ENCODE measurements at regions not wholly inside any gene's neighbourhood (a gene's known extent, or its start where the extent isn't known, plus 50 kb on each side); places are given as distances from the start of the nearest gene placed in this dataset.

DNA sequence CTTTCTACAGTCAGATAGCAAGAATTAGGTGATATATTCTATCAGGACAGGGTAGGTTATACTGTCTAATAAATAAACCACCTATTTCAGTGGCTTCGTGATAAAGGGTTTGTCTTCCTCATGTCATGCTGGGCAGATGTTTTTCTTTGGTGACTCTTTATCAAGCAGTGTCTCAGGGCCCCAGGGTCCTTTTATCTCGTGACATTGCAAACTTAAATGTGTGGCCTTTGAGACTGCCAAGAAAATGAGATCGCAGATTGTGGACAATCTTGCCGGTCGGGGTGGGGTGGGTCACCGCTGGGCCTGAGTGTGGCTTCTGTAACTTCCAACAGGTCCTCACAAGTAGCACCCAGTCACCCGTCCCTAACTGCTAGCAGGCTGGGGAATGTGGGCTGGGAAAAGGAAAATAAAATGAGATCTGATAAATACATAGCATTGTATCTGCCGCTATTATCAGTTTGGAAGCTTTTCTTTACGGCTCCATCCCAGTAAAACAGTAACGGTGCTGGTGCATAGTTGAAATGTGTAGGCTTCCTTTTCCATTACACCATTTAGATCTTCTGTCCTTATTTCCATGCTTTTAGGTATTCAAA is 50.5 kb upstream of the BMP6 start:
- dilution Hi-C loops (cut with MboI; ENCODE audit: extremely low pct_ligation_motif_present, low sequenced_read_pairs) (no loop called here), intact Hi-C loops (cut with micrococcal nuclease) (no loop called here)
- peaks cover 3% of the 10 kb centered on the region for H3K4me1 ChIP-seq (ENCODE audit: control insufficient read depth, extremely low read depth, insufficient read depth, low read length)
- CTCF ChIA-PET: interaction anchor here (1.4 kb wide), 1 partner anchor 8 kb away, joined by 3 read pairs; no protein-coding TSS in a partner anchor
- no peaks in the 10 kb centered on the region for H3K9me3 ChIP-seq (replicated peaks; ENCODE audit: control insufficient read depth, insufficient read depth, low read length)
- H3K4me2 ChIP-seq (ENCODE audit: insufficient read depth, low read length): no peak overlapping the region
- H3K27ac ChIP-seq (ENCODE audit: insufficient read depth, low read depth, low read length): no peak overlapping the region
- peaks cover 15 to 25% of the 10 kb centered on the region in 2 experiments for H3K27me3 ChIP-seq (ENCODE audit: control insufficient read depth in 2 of 2, insufficient read depth in 2 of 2, low read length in 2 of 2)
- H3K36me3 ChIP-seq (ENCODE audit: control insufficient read depth in 2 of 2, extremely low read depth in 1 of 2, insufficient read depth in 2 of 2, low read length in 2 of 2): no peaks in the 10 kb centered on the region
- no peak overlapping the region for H3K9ac ChIP-seq (replicated peaks; ENCODE audit: extremely low read depth, insufficient read depth, low read length)
- FAIRE-seq (no peak), DNase-seq (ENCODE audit: low read depth, low spot score) (no peak)
- POLR2A ChIA-PET: no interaction called here
- H3K79me2 ChIP-seq (ENCODE audit: control insufficient read depth, insufficient read depth, low read length): no peaks in the 10 kb centered on the region
- H3K9me1 ChIP-seq (replicated peaks; ENCODE audit: control insufficient read depth, extremely low read depth, insufficient read depth, low read length): no peaks in the 10 kb centered on the region
- H4K20me1 ChIP-seq (replicated peaks; ENCODE audit: control insufficient read depth, extremely low read depth, insufficient read depth, low read length): no peaks in the 10 kb centered on the region
- BruUV-seq (replicated peaks): no TSS peak
- no peak overlapping the region for H2AFZ ChIP-seq (ENCODE audit: low read depth, low read length)
- no peak overlapping the region for H3K4me3 ChIP-seq (replicated peaks in 1 of 3; ENCODE audit: insufficient read depth in 1 of 3, low read depth in 1 of 3, low read length in 3 of 3)
- TF ChIP-seq MYC (IDR thresholded peaks at IDR 0.05; ENCODE audit: low read depth, low read length): no peak
- TF ChIP-seq POLR2A (IDR thresholded peaks at IDR 0.05; ENCODE audit: low read depth, low read length): no peak
- TF ChIP-seq, protein P1, sequence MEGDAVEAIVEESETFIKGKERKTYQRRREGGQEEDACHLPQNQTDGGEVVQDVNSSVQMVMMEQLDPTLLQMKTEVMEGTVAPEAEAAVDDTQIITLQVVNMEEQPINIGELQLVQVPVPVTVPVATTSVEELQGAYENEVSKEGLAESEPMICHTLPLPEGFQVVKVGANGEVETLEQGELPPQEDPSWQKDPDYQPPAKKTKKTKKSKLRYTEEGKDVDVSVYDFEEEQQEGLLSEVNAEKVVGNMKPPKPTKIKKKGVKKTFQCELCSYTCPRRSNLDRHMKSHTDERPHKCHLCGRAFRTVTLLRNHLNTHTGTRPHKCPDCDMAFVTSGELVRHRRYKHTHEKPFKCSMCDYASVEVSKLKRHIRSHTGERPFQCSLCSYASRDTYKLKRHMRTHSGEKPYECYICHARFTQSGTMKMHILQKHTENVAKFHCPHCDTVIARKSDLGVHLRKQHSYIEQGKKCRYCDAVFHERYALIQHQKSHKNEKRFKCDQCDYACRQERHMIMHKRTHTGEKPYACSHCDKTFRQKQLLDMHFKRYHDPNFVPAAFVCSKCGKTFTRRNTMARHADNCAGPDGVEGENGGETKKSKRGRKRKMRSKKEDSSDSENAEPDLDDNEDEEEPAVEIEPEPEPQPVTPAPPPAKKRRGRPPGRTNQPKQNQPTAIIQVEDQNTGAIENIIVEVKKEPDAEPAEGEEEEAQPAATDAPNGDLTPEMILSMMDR (IDR thresholded peaks at IDR 0.05; ENCODE audit: extremely low read depth in 1 of 2, insufficient read depth in 1 of 2, low read depth in 1 of 2, low read length in 2 of 2): no peak
- TF ChIP-seq GATA2 (IDR thresholded peaks at IDR 0.05; ENCODE audit: insufficient read depth, insufficient read length, low read depth, low read length): no peak
- TF ChIP-seq, protein P2, sequence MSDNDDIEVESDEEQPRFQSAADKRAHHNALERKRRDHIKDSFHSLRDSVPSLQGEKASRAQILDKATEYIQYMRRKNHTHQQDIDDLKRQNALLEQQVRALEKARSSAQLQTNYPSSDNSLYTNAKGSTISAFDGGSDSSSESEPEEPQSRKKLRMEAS (IDR thresholded peaks at IDR 0.05; ENCODE audit: insufficient read depth, insufficient read length): no peak
- TF ChIP-seq FOS (IDR thresholded peaks at IDR 0.05; ENCODE audit: borderline replicate concordance, insufficient read depth, low read length): no peak
- no peak for TF ChIP-seq POLR2AphosphoS5 (IDR thresholded peaks at IDR 0.05; ENCODE audit: insufficient read depth, low read depth, low read length)
- no peak for TF ChIP-seq EZH2 (IDR thresholded peaks at IDR 0.05; ENCODE audit: borderline replicate concordance, low read depth, low read length, severe bottlenecking)
- TF ChIP-seq JUN (IDR thresholded peaks at IDR 0.05; ENCODE audit: borderline replicate concordance, insufficient read depth, insufficient read length, low read depth): no peak

Data from endothelial cell of umbilical vein (primary cell).